ENCODE measurements at regions not wholly inside any gene's neighbourhood (a gene's known extent, or its start where the extent isn't known, plus 50 kb on each side); places are given as distances from the start of the nearest gene placed in this dataset.

GRCh38 chr9:2243666-2244555 lies 228.8 kb downstream of the SMARCA2 start:
- no peak for FAIRE-seq
- TF ChIP-seq POLR2AphosphoS5 (IDR thresholded peaks at IDR 0.05; ENCODE audit: low read depth, low read length) (no peak), POLR2A (IDR thresholded peaks at IDR 0.05; ENCODE audit: low read depth, low read length) (no peak), TAF1 (IDR thresholded peaks at IDR 0.05; ENCODE audit: borderline replicate concordance, low read depth, low read length) (no peak)

GRCh38 chr9:2247340-2247739 lies 232.2 kb downstream of the SMARCA2 start:
- DNase-seq (ENCODE audit: insufficient read length) (no peak), FAIRE-seq (no peak)
- TF ChIP-seq TAF1 (IDR thresholded peaks at IDR 0.05; ENCODE audit: borderline replicate concordance, low read depth, low read length) (no peak), POLR2AphosphoS5 (IDR thresholded peaks at IDR 0.05; ENCODE audit: low read depth, low read length) (no peak), POLR2A (IDR thresholded peaks at IDR 0.05; ENCODE audit: low read depth, low read length) (no peak)

More at GRCh38 chr9:2243666-2244555, 228.8 kb downstream of the SMARCA2 start:
- DNase-seq (ENCODE audit: insufficient read length) = no peak

DNA sequence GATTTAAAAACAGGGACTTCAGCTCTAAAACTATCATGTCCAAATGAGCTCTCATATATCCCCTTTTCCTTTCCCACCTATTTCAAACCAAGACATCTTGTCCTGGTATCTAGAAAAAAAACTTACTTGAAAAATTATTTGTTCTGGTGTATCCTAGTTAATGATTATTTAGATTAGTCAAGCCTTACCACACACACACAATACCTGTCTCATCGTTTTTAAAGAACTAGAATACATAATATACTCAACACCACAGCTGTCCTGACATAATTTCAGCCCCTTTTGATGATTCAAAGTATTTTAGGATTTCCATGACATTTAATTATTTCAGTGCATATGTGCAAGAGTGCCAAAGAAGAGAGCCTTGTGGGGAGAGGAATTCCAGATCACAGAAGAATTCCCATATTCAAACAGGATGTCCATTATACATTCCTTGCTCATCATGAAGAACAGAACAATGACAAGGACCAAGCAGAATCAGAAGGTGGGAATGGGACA lies 233.7 kb downstream of the SMARCA2 start:
- DNase-seq (ENCODE audit: insufficient read length) (no peak), FAIRE-seq (no peak)
- TF ChIP-seq POLR2AphosphoS5 (IDR thresholded peaks at IDR 0.05; ENCODE audit: low read depth, low read length) (no peak), POLR2A (IDR thresholded peaks at IDR 0.05; ENCODE audit: low read depth, low read length) (no peak), TAF1 (IDR thresholded peaks at IDR 0.05; ENCODE audit: borderline replicate concordance, low read depth, low read length) (no peak)

- FAIRE-seq = no peak
- DNase-seq (ENCODE audit: insufficient read length) = no peak
- TF ChIP-seq POLR2A (IDR thresholded peaks at IDR 0.05; ENCODE audit: low read depth, low read length) (no peak), TAF1 (IDR thresholded peaks at IDR 0.05; ENCODE audit: borderline replicate concordance, low read depth, low read length) (no peak), POLR2AphosphoS5 (IDR thresholded peaks at IDR 0.05; ENCODE audit: low read depth, low read length) (no peak)
These were observed 238.8 kb downstream of the SMARCA2 start for GRCh38 chr9:2253636-2254580.

DNA sequence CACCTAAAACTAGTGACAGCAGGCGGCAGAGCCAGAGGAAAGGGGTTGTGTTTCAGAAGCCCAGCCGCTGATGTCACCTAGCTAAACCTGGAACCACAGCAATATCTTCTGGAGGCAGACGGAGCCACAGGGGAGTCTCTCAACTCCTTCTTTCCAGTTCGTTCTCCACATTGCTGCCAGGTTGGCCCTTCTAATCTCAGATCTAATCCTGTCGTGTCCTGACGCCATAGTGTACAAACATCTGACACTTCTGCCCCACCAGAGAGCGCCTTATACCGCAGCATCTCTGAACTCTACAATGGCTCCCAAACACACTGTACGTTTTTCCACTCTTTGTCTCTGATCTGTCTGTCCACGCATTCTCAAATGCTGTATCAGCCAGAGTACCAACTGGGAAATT lies 240.0 kb downstream of the SMARCA2 start:
- FAIRE-seq (no peak), DNase-seq (ENCODE audit: insufficient read length) (no peak)
- TF ChIP-seq POLR2A (IDR thresholded peaks at IDR 0.05; ENCODE audit: low read depth, low read length) (no peak), TAF1 (IDR thresholded peaks at IDR 0.05; ENCODE audit: borderline replicate concordance, low read depth, low read length) (no peak), POLR2AphosphoS5 (IDR thresholded peaks at IDR 0.05; ENCODE audit: low read depth, low read length) (no peak)

GRCh38 chr9:2257248-2257929 lies 242.2 kb downstream of the SMARCA2 start:
- no peak for DNase-seq (ENCODE audit: insufficient read length)
- no peak for FAIRE-seq

DNA sequence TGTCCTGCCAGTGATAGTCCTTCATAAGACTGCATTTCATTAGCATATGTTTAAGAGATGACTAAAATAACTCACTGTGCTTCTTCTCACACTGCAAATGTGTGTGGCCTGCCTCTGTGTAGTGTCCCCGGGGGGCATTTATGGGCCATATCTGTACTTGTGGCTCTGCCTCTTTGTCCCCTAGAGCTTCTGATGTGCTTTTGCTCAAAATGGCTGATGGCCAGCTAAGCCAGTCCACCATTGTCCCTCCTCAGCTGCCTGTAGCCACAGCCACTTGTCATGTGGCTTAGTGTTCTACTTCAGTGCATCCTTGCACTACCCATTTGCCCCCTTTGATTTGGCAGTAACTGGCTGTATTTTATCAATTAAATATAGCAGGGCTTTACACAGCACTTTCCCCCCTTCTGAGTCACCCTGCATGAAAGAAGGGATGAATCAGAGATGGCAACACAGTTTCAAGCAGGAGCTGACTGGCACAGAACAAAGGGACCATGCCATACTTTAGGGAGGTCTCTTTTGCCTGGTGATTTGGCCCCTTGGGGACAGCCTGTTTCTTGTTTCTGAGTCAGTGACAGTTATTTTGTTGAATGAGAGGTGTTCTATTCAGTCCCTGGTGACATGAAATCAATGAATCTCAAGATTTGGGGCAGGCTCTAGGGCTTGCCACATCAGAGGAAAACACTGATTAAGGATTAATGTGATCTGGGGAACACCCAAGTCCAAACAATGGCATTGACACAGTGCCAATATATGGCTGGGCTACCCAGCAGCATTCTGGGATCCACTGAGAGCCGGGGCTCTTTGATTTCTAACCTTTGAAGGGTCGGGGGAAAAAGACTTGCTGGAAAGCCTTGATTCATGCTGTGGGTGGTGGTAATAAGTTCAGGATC lies 245.5 kb downstream of the SMARCA2 start:
- FAIRE-seq (no peak), DNase-seq (ENCODE audit: insufficient read length) (no peak)
- TF ChIP-seq POLR2A (IDR thresholded peaks at IDR 0.05; ENCODE audit: low read depth, low read length) (no peak), TAF1 (IDR thresholded peaks at IDR 0.05; ENCODE audit: borderline replicate concordance, low read depth, low read length) (no peak), POLR2AphosphoS5 (IDR thresholded peaks at IDR 0.05; ENCODE audit: low read depth, low read length) (no peak)

More at GRCh38 chr9:2257248-2257929, 242.2 kb downstream of the SMARCA2 start:
- TF ChIP-seq POLR2AphosphoS5 (IDR thresholded peaks at IDR 0.05; ENCODE audit: low read depth, low read length) (no peak), TAF1 (IDR thresholded peaks at IDR 0.05; ENCODE audit: borderline replicate concordance, low read depth, low read length) (no peak), POLR2A (IDR thresholded peaks at IDR 0.05; ENCODE audit: low read depth, low read length) (no peak)

- TF ChIP-seq TAF1 (IDR thresholded peaks at IDR 0.05; ENCODE audit: borderline replicate concordance, low read depth, low read length) = no peak
- TF ChIP-seq POLR2AphosphoS5 (IDR thresholded peaks at IDR 0.05; ENCODE audit: low read depth, low read length) = no peak
- TF ChIP-seq POLR2A (IDR thresholded peaks at IDR 0.05; ENCODE audit: low read depth, low read length) = no peak
- DNase-seq (ENCODE audit: insufficient read length) (no peak), FAIRE-seq (no peak)
These were observed 246.4 kb downstream of the SMARCA2 start for GRCh38 chr9:2261421-2262103.

GRCh38 chr9:2262386-2263071 lies 247.4 kb downstream of the SMARCA2 start:
- no peak for FAIRE-seq
- TF ChIP-seq POLR2A (IDR thresholded peaks at IDR 0.05; ENCODE audit: low read depth, low read length) (no peak), POLR2AphosphoS5 (IDR thresholded peaks at IDR 0.05; ENCODE audit: low read depth, low read length) (no peak), TAF1 (IDR thresholded peaks at IDR 0.05; ENCODE audit: borderline replicate concordance, low read depth, low read length) (no peak)
- no peak for DNase-seq (ENCODE audit: insufficient read length)
